IMR-90 (cell line): ENCODE measurements at regions not wholly inside any gene's neighbourhood (a gene's known extent, or its start where the extent isn't known, plus 50 kb on each side); places are given as distances from the start of the nearest gene placed in this dataset.

Source experiments
- ATAC-seq: fragments of 200-7000 bp; cut with Tn5 transposase; 2 replicates; pipeline ENCODE4 v1.9.1; 2020; ENCODE audit warnings: low read depth, mild to moderate bottlenecking, moderate library complexity
- BruUV-seq: library from RNA; stranded (reverse); fragments of 400-500 nt; replicated peaks from 2 replicates; lab custom pipeline; 2021; lab: Mats Ljungman, UMichigan
- CTCF ChIA-PET: fragments of 300-600 bp; formaldehyde crosslinking; extraction: SDS; loops from one replicate; lab custom pipeline; 2021; ENCODE audit warnings: antibody characterized with exemption; lab: Yijun Ruan, JAX
- POLR2A ChIA-PET: fragments of 300-600 bp; sonication (Branson Sonifier 250); formaldehyde crosslinking; loops from one replicate; lab custom pipeline; 2022; ENCODE audit warnings: antibody characterized with exemption; ENCODE audit not compliant: unreplicated experiment; lab: Charles Lee
- DNase-seq: peaks from one replicate; pipeline ENCODE4 v3.0.0; 2013
- H2AFZ ChIP-seq: replicated peaks from 2 replicates; pipeline ENCODE3; 2013; ENCODE audit warnings: low read length, mild to moderate bottlenecking; ENCODE audit not compliant: poor library complexity
- H2AK5ac ChIP-seq: 2 replicates; pipeline ENCODE4 v1.6.1; 2013; ENCODE audit warnings: low read depth, low read length, inconsistent platforms
- H2AK9ac ChIP-seq: replicated peaks from 2 replicates; pipeline ENCODE3; 2013; ENCODE audit warnings: mild to moderate bottlenecking, low read depth, low read length, moderate library complexity; ENCODE audit not compliant: poor library complexity
- H2BK120ac ChIP-seq: 2 replicates; pipeline ENCODE4 v1.6.1; 2013; ENCODE audit warnings: low read depth, low read length, inconsistent platforms
- H2BK15ac ChIP-seq: 3 replicates; pipeline ENCODE4 v1.6.1; 2013; ENCODE audit warnings: low read depth, low read length, inconsistent platforms
- H2BK20ac ChIP-seq: 2 replicates; pipeline ENCODE4 v1.6.1; 2013; ENCODE audit warnings: low read depth, mild to moderate bottlenecking, inconsistent platforms, low read length, moderate library complexity
- H2BK5ac ChIP-seq: 2 replicates; pipeline ENCODE4 v1.6.1; 2013; ENCODE audit warnings: mild to moderate bottlenecking, low read depth, low read length, inconsistent platforms; ENCODE audit not compliant: poor library complexity, severe bottlenecking
- H3K14ac ChIP-seq: replicated peaks from 2 replicates; pipeline ENCODE4 v1.6.1; 2013; ENCODE audit warnings: low read depth, low read length, inconsistent platforms
- H3K18ac ChIP-seq: 2 replicates; pipeline ENCODE4 v1.6.1; 2013; ENCODE audit warnings: low read depth, low read length, control low read depth
- H3K23ac ChIP-seq: 2 replicates; pipeline ENCODE4 v1.6.1; 2013; ENCODE audit warnings: low read depth, low read length, inconsistent platforms
- H3K27ac ChIP-seq: 2 replicates; pipeline ENCODE4 v1.5.1; 2013; ENCODE audit warnings: mild to moderate bottlenecking, control low read depth, low read length; ENCODE audit not compliant: insufficient read depth
- H3K27me3 ChIP-seq: 2 replicates; pipeline ENCODE4 v1.6.1; 2013; ENCODE audit warnings: low read length; ENCODE audit not compliant: control insufficient read depth, insufficient read depth
- H3K36me3 ChIP-seq: 2 replicates; pipeline ENCODE4 v1.6.1; 2013; ENCODE audit warnings: low read length, mixed read lengths; ENCODE audit not compliant: control insufficient read depth, insufficient read depth
- H3K4ac ChIP-seq: 2 replicates; pipeline ENCODE4 v1.6.1; 2013; ENCODE audit warnings: low read depth, low read length, inconsistent platforms
- H3K4me1 ChIP-seq: 2 replicates; pipeline ENCODE4 v1.6.1; 2013; ENCODE audit warnings: low read length, mixed read lengths; ENCODE audit not compliant: control insufficient read depth, insufficient read depth
- H3K4me2 ChIP-seq: 2 replicates; pipeline ENCODE4 v1.6.1; 2013; ENCODE audit warnings: low read depth, mild to moderate bottlenecking, control low read depth, low read length, moderate library complexity
- H3K4me3 ChIP-seq: 2 replicates; pipeline ENCODE4 v1.5.1; 2013; ENCODE audit warnings: low read depth, mild to moderate bottlenecking, control low read depth, low read length, moderate library complexity; ENCODE audit not compliant: insufficient read depth
- H3K56ac ChIP-seq: 2 replicates; pipeline ENCODE4 v1.6.1; 2013; ENCODE audit warnings: low read length, inconsistent platforms; ENCODE audit not compliant: insufficient read depth; ENCODE audit errors: extremely low read depth
- H3K79me1 ChIP-seq, 2 experiments: 2 replicates each; pipeline ENCODE4 v1.6.1; 2013; ENCODE audit warnings: low read length in 2 of 2, inconsistent platforms in 1 of 2, low read depth in 1 of 2
- H3K9ac ChIP-seq: 2 replicates; pipeline ENCODE4 v1.6.1; 2013; ENCODE audit warnings: low read depth, low read length, control low read depth
- H3K9me1 ChIP-seq: 2 replicates; pipeline ENCODE4 v1.6.1; 2013; ENCODE audit warnings: low read length, inconsistent platforms; ENCODE audit not compliant: insufficient read depth
- H3K9me3 ChIP-seq: 2 replicates; pipeline ENCODE4 v1.6.1; 2013; ENCODE audit warnings: low read length; ENCODE audit not compliant: control insufficient read depth, insufficient read depth
- H4K20me1 ChIP-seq: 2 replicates; pipeline ENCODE4 v1.6.1; 2013; ENCODE audit warnings: low read length, inconsistent platforms; ENCODE audit not compliant: insufficient read depth
- H4K5ac ChIP-seq: 2 replicates; pipeline ENCODE4 v1.6.1; 2013; ENCODE audit warnings: mild to moderate bottlenecking, low read depth, low read length, control low read depth
- H4K8ac ChIP-seq, 2 experiments: 2 replicates each; pipeline ENCODE4 v1.6.1; 2013; ENCODE audit warnings: low read depth in 2 of 2, low read length in 2 of 2, control low read depth in 1 of 2, inconsistent platforms in 1 of 2
- H4K91ac ChIP-seq: 2 replicates; pipeline ENCODE4 v1.6.1; 2013; ENCODE audit warnings: low read depth, low read length, inconsistent platforms; ENCODE audit not compliant: insufficient read depth
- CEBPB ChIP-seq: IDR thresholded peaks from 2 replicates; pipeline ENCODE4 v1.6.1; 2012; ENCODE audit warnings: low read depth, low read length, improper control_type of control experiment
- CTCF ChIP-seq: conservative IDR thresholded peaks from 2 replicates; pipeline ENCODE4 v1.5.1; 2012; ENCODE audit warnings: mild to moderate bottlenecking, low read depth, low read length, improper control_type of control experiment
- FOS ChIP-seq: fragments of 150-350 bp; IDR thresholded peaks from 2 replicates; pipeline ENCODE4 v1.6.1; 2016; ENCODE audit warnings: low read depth, low read length
- NFE2L2 ChIP-seq: fragments of 150-350 bp; IDR thresholded peaks from 2 replicates; pipeline ENCODE4 v1.6.1; 2016; ENCODE audit warnings: low read depth, mild to moderate bottlenecking, low read length
- POLR2A ChIP-seq: IDR thresholded peaks from 2 replicates; pipeline ENCODE4 v1.6.1; 2012; ENCODE audit warnings: mild to moderate bottlenecking, low read depth, low read length
- dilution Hi-C: fragments of 300-500 bp; cut with HindIII; formaldehyde crosslinking; loops from one replicate; pipeline ENCODE4 v1.14.3; 2018; ENCODE audit warnings: low sequenced_read_pairs; ENCODE audit not compliant: unreplicated experiment
- in situ Hi-C: fragments of 300-500 bp; cut with MboI; formaldehyde crosslinking; loops from 3 replicates; pipeline ENCODE4 v1.14.3; 2019; ENCODE audit warnings: low sequenced_read_pairs, inconsistent platforms, mixed read lengths
- intact Hi-C: fragments of 100-400 bp; cut with micrococcal nuclease; formaldehyde crosslinking; loops from 2 replicates; pipeline ENCODE4 v1.10.0; 2022

DNA sequence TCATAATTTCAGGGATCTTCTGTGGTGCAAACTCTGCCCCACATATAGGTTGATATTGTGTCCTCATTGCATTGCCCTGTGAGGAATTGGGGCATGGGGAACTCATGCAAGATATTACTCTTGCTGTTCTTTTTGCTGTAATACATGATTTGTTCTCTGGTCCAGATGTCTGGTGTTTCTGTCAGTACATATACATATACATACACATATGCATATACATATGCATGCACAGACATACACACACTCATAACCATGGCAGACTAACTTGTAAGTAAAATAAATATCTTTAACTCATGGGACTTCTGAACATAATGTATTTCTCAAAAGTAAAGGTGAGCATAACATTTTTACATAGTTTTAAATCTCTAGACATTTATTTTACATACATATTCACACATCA, 438.3 kb downstream of the CD109 start:
- H3K23ac ChIP-seq = no peak overlapping the region
- ChIA-PET POLR2A (no interaction called here), CTCF (no interaction called here)
- BruUV-seq = no TSS peak
- H2BK5ac ChIP-seq = no peak overlapping the region
- dilution Hi-C loops (no loop called here), intact Hi-C loops (no loop called here), in situ Hi-C loops (no loop called here)
- H3K27ac ChIP-seq = no peak overlapping the region
- ATAC-seq (no peak), DNase-seq (no peak)
- H2BK20ac ChIP-seq = no peak overlapping the region
- H3K4me2 ChIP-seq = no peak overlapping the region
- H4K8ac ChIP-seq = no peak overlapping the region
- no peaks in the 10 kb centered on the region for H3K9me3 ChIP-seq
- no peaks in the 10 kb centered on the region for H3K36me3 ChIP-seq
- no peak overlapping the region for H2BK15ac ChIP-seq
- H3K56ac ChIP-seq = no peak overlapping the region
- no peak overlapping the region for H2BK120ac ChIP-seq
- H3K4me1 ChIP-seq = peaks cover 4% of the 10 kb centered on the region
- H4K5ac ChIP-seq = no peak overlapping the region
- no peak overlapping the region for H2AK5ac ChIP-seq
- no peak overlapping the region for H3K14ac ChIP-seq
- no peak overlapping the region for H3K9ac ChIP-seq
- no peak overlapping the region for H3K4ac ChIP-seq
- TF ChIP-seq CEBPB (no peak), POLR2A (no peak), NFE2L2 (no peak), FOS (no peak), CTCF (no peak)
- no peaks in the 10 kb centered on the region for H4K20me1 ChIP-seq
- H4K91ac ChIP-seq = no peak overlapping the region
- H3K9me1 ChIP-seq = no peaks in the 10 kb centered on the region
- H2AFZ ChIP-seq = no peak overlapping the region
- H3K4me3 ChIP-seq = no peak overlapping the region
- H3K79me1 ChIP-seq = no peaks in the 10 kb centered on the region
- no peaks in the 10 kb centered on the region for H3K27me3 ChIP-seq
- H2AK9ac ChIP-seq = no peak overlapping the region
- no peak overlapping the region for H3K18ac ChIP-seq
